HEK293 (cell line): ENCODE measurements at regions not wholly inside any gene's neighbourhood (a gene's known extent, or its start where the extent isn't known, plus 50 kb on each side); places are given as distances from the start of the nearest gene placed in this dataset.
A peak's percentile ranks its signal among the peaks of the same experiment; 100 is the strongest.

Source experiments
- GLIS1 ChIP-seq: fragments of 450-650 bp; formaldehyde crosslinking; IDR thresholded peaks from 2 replicates; pipeline ENCODE4 v1.5.1; 2016; ENCODE audit warnings: missing biosample characterization, missing genetic modification characterization
- GLIS2 ChIP-seq: fragments of 450-650 bp; formaldehyde crosslinking; IDR thresholded peaks from 2 replicates; pipeline ENCODE4 v1.5.1; 2016; ENCODE audit warnings: missing biosample characterization, missing genetic modification characterization
- HOXA7 ChIP-seq: sonication (generic); formaldehyde crosslinking; IDR thresholded peaks from 2 replicates; pipeline ENCODE4 v1.8.1; 2022; ENCODE audit warnings: missing genetic modification reagents, borderline replicate concordance
- HOXD13 ChIP-seq: sonication (generic); formaldehyde crosslinking; IDR thresholded peaks from 2 replicates; pipeline ENCODE4 v1.8.0; 2022; ENCODE audit warnings: missing genetic modification reagents, borderline replicate concordance
- IKZF3 ChIP-seq: fragments of 450-650 bp; IDR thresholded peaks from 2 replicates; pipeline ENCODE4 v1.5.0; 2018; ENCODE audit warnings: missing biosample characterization, mild to moderate bottlenecking, missing genetic modification characterization, moderate library complexity
- KLF1 ChIP-seq: fragments of 450-650 bp; formaldehyde crosslinking; IDR thresholded peaks from 2 replicates; pipeline ENCODE4 v1.5.1; 2016; ENCODE audit warnings: missing biosample characterization, missing genetic modification characterization
- KLF8 ChIP-seq: fragments of 450-650 bp; formaldehyde crosslinking; IDR thresholded peaks from 2 replicates; pipeline ENCODE4 v1.5.1; 2016; ENCODE audit warnings: missing biosample characterization, missing genetic modification characterization
- SETDB1 ChIP-seq: IDR thresholded peaks from one replicate; pipeline ENCODE4 v1.6.1; 2017; ENCODE audit warnings: mild to moderate bottlenecking, low read length, moderate library complexity, mixed read lengths; ENCODE audit not compliant: insufficient read length
- TCF7L2 ChIP-seq: IDR thresholded peaks from 2 replicates; pipeline ENCODE4 v1.6.1; 2011; ENCODE audit warnings: low read depth, mild to moderate bottlenecking, inconsistent platforms, low read length, moderate library complexity, borderline replicate concordance
- ZBTB21 ChIP-seq: fragments of 450-650 bp; formaldehyde crosslinking; IDR thresholded peaks from 2 replicates; pipeline ENCODE4 v1.5.1; 2017; ENCODE audit warnings: missing biosample characterization, missing genetic modification characterization
- ZBTB7A ChIP-seq: fragments of 450-650 bp; formaldehyde crosslinking; IDR thresholded peaks from 2 replicates; pipeline ENCODE4 v1.5.1; 2016; ENCODE audit warnings: low read depth, missing biosample characterization, missing genetic modification characterization
- ZEB2 ChIP-seq: fragments of 450-650 bp; formaldehyde crosslinking; IDR thresholded peaks from 2 replicates; pipeline ENCODE4 v1.5.1; 2016; ENCODE audit warnings: missing biosample characterization, missing genetic modification characterization
- ZFP41 ChIP-seq: fragments of 450-650 bp; formaldehyde crosslinking; IDR thresholded peaks from 2 replicates; pipeline ENCODE4 v1.5.1; 2016; ENCODE audit warnings: missing biosample characterization, missing genetic modification characterization, borderline replicate concordance
- ZNF16 ChIP-seq: fragments of 450-650 bp; formaldehyde crosslinking; IDR thresholded peaks from 2 replicates; pipeline ENCODE4 v1.5.1; 2016; ENCODE audit warnings: low read depth, missing biosample characterization, missing genetic modification characterization
- ZNF394 ChIP-seq: fragments of 450-650 bp; formaldehyde crosslinking; IDR thresholded peaks from 2 replicates; pipeline ENCODE4 v1.5.1; 2016; ENCODE audit warnings: missing biosample characterization, missing genetic modification characterization, mild to moderate bottlenecking, moderate library complexity, borderline replicate concordance
- ZNF514 ChIP-seq: fragments of 450-650 bp; formaldehyde crosslinking; IDR thresholded peaks from 2 replicates; pipeline ENCODE4 v1.5.1; 2016; ENCODE audit warnings: missing biosample characterization, missing genetic modification characterization
- ZNF571 ChIP-seq: fragments of 450-650 bp; formaldehyde crosslinking; IDR thresholded peaks from 2 replicates; pipeline ENCODE4 v1.5.0; 2017; ENCODE audit warnings: missing biosample characterization, missing genetic modification characterization
- ZNF623 ChIP-seq: fragments of 450-650 bp; formaldehyde crosslinking; IDR thresholded peaks from 2 replicates; pipeline ENCODE4 v1.5.1; 2016; ENCODE audit warnings: missing biosample characterization, missing genetic modification characterization
- ZNF626 ChIP-seq: fragments of 450-650 bp; sonication (Bioruptor Pico); formaldehyde crosslinking; IDR thresholded peaks from 2 replicates; pipeline ENCODE4 v1.5.1; 2018; ENCODE audit warnings: missing biosample characterization, missing genetic modification characterization, inconsistent platforms
- ZNF654 ChIP-seq: fragments of 450-650 bp; formaldehyde crosslinking; IDR thresholded peaks from 2 replicates; pipeline ENCODE4 v1.5.1; 2016; ENCODE audit warnings: low read depth, missing biosample characterization, missing genetic modification characterization
- ZNF658 ChIP-seq: fragments of 450-650 bp; formaldehyde crosslinking; IDR thresholded peaks from 2 replicates; pipeline ENCODE4; 2016; ENCODE audit warnings: missing biosample characterization, missing genetic modification characterization
- ZNF707 ChIP-seq: fragments of 450-650 bp; formaldehyde crosslinking; IDR thresholded peaks from 2 replicates; pipeline ENCODE4 v1.5.1; 2016; ENCODE audit warnings: missing biosample characterization, missing genetic modification characterization
- ZNF747 ChIP-seq: fragments of 450-650 bp; formaldehyde crosslinking; IDR thresholded peaks from 2 replicates; pipeline ENCODE4 v1.5.1; 2016; ENCODE audit warnings: missing biosample characterization, missing genetic modification characterization
- ZNF785 ChIP-seq: fragments of 450-650 bp; formaldehyde crosslinking; IDR thresholded peaks from 2 replicates; pipeline ENCODE4 v1.5.1; 2016; ENCODE audit warnings: missing biosample characterization, missing genetic modification characterization
- ZNF791 ChIP-seq: fragments of 450-650 bp; formaldehyde crosslinking; IDR thresholded peaks from 2 replicates; pipeline ENCODE4 v1.5.1; 2016; ENCODE audit warnings: missing biosample characterization, missing genetic modification characterization
- ZNF792 ChIP-seq: fragments of 450-650 bp; formaldehyde crosslinking; IDR thresholded peaks from 2 replicates; pipeline ENCODE4 v1.5.1; 2016; ENCODE audit warnings: missing biosample characterization, missing genetic modification characterization
- ZNF837 ChIP-seq: fragments of 450-650 bp; formaldehyde crosslinking; IDR thresholded peaks from 2 replicates; pipeline ENCODE4 v1.5.1; 2016; ENCODE audit warnings: missing biosample characterization, missing genetic modification characterization
- TF ChIP-seq, protein P1 (sequence below): fragments of 450-650 bp; formaldehyde crosslinking; IDR thresholded peaks from 2 replicates; pipeline ENCODE4 v1.5.1; 2017; ENCODE audit warnings: missing biosample characterization, missing genetic modification characterization
- TF ChIP-seq, protein P2 (sequence below): fragments of 450-650 bp; formaldehyde crosslinking; IDR thresholded peaks from 2 replicates; pipeline ENCODE4 v1.5.1; 2017; ENCODE audit warnings: missing biosample characterization, missing genetic modification characterization
- TF ChIP-seq, protein P3 (sequence below): fragments of 450-650 bp; formaldehyde crosslinking; IDR thresholded peaks from 2 replicates; pipeline ENCODE4 v1.5.1; 2016; ENCODE audit warnings: missing biosample characterization, missing genetic modification characterization
- TF ChIP-seq, protein P4 (sequence below): fragments of 450-650 bp; formaldehyde crosslinking; IDR thresholded peaks from 2 replicates; pipeline ENCODE4 v1.5.1; 2016; ENCODE audit warnings: missing biosample characterization, missing genetic modification characterization
- TF ChIP-seq, protein P5 (sequence below): fragments of 450-650 bp; formaldehyde crosslinking; IDR thresholded peaks from 2 replicates; pipeline ENCODE4 v1.5.1; 2016; ENCODE audit warnings: missing biosample characterization, missing genetic modification characterization
- TF ChIP-seq, protein P6 (sequence below): fragments of 450-650 bp; formaldehyde crosslinking; IDR thresholded peaks from 2 replicates; pipeline ENCODE4 v1.5.1; 2016; ENCODE audit warnings: missing biosample characterization, missing genetic modification characterization, borderline replicate concordance

DNA sequence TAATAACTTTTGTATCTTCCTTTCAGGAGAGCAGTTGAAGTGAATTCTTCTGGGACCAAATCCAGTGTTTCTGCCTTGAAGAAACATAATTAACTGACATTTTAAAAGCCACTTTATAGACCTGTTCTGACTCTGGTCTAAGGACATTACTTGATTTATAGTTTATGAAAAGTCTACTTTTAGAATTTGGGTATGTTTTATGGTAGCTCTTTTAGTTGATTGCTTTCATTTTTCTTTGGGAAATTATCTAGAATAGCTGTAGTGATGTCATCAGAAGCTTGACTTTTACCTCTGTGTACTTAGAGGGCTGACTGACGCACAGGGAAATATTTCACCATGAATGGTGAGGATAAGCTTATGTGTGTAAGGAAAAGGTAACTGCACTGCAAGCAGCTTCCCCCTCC is 131.8 kb upstream of the LIMCH1 start (continued):
- TF ChIP-seq, protein P1, sequence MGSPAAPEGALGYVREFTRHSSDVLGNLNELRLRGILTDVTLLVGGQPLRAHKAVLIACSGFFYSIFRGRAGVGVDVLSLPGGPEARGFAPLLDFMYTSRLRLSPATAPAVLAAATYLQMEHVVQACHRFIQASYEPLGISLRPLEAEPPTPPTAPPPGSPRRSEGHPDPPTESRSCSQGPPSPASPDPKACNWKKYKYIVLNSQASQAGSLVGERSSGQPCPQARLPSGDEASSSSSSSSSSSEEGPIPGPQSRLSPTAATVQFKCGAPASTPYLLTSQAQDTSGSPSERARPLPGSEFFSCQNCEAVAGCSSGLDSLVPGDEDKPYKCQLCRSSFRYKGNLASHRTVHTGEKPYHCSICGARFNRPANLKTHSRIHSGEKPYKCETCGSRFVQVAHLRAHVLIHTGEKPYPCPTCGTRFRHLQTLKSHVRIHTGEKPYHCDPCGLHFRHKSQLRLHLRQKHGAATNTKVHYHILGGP (tag by site-specific recombination), result no peak
- TF ChIP-seq IKZF3 (peak; percentile 81), GLIS1 (tag by site-specific recombination) (no peak), ZNF626 (no peak), ZNF792 (tag by site-specific recombination) (no peak), ZNF623 (no peak), ZNF658 (tag by site-specific recombination) (no peak), HOXD13 (CRISPR knock-in tag) (no peak), ZEB2 (tag by site-specific recombination) (0 out of 2 replicates have a peak, but pooled peaks have one; percentile 32), ZBTB21 (no peak), ZNF571 (tag by site-specific recombination) (no peak), TCF7L2 (no peak), ZBTB7A (no peak), HOXA7 (no peak), ZNF785 (no peak), ZNF707 (tag by site-specific recombination) (no peak), ZFP41 (tag by site-specific recombination) (no peak), KLF8 (no peak), ZNF837 (tag by site-specific recombination) (no peak), SETDB1 (no peak), ZNF747 (no peak), ZNF394 (no peak), GLIS2 (tag by site-specific recombination) (no peak), ZNF654 (no peak), ZNF16 (tag by site-specific recombination) (no peak), KLF1 (tag by site-specific recombination) (no peak), ZNF791 (tag by site-specific recombination) (no peak), ZNF514 (no peak)
- TF ChIP-seq, protein P2, sequence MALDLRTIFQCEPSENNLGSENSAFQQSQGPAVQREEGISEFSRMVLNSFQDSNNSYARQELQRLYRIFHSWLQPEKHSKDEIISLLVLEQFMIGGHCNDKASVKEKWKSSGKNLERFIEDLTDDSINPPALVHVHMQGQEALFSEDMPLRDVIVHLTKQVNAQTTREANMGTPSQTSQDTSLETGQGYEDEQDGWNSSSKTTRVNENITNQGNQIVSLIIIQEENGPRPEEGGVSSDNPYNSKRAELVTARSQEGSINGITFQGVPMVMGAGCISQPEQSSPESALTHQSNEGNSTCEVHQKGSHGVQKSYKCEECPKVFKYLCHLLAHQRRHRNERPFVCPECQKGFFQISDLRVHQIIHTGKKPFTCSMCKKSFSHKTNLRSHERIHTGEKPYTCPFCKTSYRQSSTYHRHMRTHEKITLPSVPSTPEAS, result no peak
- TF ChIP-seq, protein P3, sequence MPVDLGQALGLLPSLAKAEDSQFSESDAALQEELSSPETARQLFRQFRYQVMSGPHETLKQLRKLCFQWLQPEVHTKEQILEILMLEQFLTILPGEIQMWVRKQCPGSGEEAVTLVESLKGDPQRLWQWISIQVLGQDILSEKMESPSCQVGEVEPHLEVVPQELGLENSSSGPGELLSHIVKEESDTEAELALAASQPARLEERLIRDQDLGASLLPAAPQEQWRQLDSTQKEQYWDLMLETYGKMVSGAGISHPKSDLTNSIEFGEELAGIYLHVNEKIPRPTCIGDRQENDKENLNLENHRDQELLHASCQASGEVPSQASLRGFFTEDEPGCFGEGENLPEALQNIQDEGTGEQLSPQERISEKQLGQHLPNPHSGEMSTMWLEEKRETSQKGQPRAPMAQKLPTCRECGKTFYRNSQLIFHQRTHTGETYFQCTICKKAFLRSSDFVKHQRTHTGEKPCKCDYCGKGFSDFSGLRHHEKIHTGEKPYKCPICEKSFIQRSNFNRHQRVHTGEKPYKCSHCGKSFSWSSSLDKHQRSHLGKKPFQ (tag by site-specific recombination), result no peak
- TF ChIP-seq, protein P4, sequence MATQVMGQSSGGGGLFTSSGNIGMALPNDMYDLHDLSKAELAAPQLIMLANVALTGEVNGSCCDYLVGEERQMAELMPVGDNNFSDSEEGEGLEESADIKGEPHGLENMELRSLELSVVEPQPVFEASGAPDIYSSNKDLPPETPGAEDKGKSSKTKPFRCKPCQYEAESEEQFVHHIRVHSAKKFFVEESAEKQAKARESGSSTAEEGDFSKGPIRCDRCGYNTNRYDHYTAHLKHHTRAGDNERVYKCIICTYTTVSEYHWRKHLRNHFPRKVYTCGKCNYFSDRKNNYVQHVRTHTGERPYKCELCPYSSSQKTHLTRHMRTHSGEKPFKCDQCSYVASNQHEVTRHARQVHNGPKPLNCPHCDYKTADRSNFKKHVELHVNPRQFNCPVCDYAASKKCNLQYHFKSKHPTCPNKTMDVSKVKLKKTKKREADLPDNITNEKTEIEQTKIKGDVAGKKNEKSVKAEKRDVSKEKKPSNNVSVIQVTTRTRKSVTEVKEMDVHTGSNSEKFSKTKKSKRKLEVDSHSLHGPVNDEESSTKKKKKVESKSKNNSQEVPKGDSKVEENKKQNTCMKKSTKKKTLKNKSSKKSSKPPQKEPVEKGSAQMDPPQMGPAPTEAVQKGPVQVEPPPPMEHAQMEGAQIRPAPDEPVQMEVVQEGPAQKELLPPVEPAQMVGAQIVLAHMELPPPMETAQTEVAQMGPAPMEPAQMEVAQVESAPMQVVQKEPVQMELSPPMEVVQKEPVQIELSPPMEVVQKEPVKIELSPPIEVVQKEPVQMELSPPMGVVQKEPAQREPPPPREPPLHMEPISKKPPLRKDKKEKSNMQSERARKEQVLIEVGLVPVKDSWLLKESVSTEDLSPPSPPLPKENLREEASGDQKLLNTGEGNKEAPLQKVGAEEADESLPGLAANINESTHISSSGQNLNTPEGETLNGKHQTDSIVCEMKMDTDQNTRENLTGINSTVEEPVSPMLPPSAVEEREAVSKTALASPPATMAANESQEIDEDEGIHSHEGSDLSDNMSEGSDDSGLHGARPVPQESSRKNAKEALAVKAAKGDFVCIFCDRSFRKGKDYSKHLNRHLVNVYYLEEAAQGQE (tag by site-specific recombination), result no peak
- TF ChIP-seq, protein P5, sequence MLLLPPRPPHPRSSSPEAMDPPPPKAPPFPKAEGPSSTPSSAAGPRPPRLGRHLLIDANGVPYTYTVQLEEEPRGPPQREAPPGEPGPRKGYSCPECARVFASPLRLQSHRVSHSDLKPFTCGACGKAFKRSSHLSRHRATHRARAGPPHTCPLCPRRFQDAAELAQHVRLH (tag by site-specific recombination), result peak; percentile 84
- TF ChIP-seq, protein P6, sequence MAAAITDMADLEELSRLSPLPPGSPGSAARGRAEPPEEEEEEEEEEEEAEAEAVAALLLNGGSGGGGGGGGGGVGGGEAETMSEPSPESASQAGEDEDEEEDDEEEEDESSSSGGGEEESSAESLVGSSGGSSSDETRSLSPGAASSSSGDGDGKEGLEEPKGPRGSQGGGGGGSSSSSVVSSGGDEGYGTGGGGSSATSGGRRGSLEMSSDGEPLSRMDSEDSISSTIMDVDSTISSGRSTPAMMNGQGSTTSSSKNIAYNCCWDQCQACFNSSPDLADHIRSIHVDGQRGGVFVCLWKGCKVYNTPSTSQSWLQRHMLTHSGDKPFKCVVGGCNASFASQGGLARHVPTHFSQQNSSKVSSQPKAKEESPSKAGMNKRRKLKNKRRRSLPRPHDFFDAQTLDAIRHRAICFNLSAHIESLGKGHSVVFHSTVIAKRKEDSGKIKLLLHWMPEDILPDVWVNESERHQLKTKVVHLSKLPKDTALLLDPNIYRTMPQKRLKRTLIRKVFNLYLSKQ, result no peak
